DND-41 (cell line): ENCODE measurements at regions not wholly inside any gene's neighbourhood (a gene's known extent, or its start where the extent isn't known, plus 50 kb on each side); places are given as distances from the start of the nearest gene placed in this dataset.

ENCODE experiments used
- ATAC-seq: fragments of 200-7000 bp; cut with Tn5 transposase; 3 replicates; pipeline ENCODE4 v1.9.1; 2021; ENCODE audit warnings: low read depth; ENCODE audit not compliant: insufficient read depth
- DNase-seq: peaks from one replicate; pipeline ENCODE4 v3.0.0-alpha.2; 2020
- H2AFZ ChIP-seq: 2 replicates; pipeline ENCODE4 v1.6.0; 2012; ENCODE audit warnings: low read depth, low read length
- H3K27ac ChIP-seq: 2 replicates; pipeline ENCODE4 v1.5.1; 2012; ENCODE audit warnings: low read length, inconsistent platforms
- H3K27me3 ChIP-seq: fragments of 200-600 bp; sonication (generic); 2 replicates; pipeline ENCODE4 v1.6.0; 2012; ENCODE audit warnings: low read length, mild to moderate bottlenecking, inconsistent platforms; ENCODE audit not compliant: insufficient read depth, poor library complexity
- H3K36me3 ChIP-seq: 2 replicates; pipeline ENCODE4 v1.5.1; 2012; ENCODE audit warnings: low read length, inconsistent platforms; ENCODE audit not compliant: insufficient read depth
- H3K4me1 ChIP-seq: 2 replicates; pipeline ENCODE4 v1.5.1; 2012; ENCODE audit warnings: mild to moderate bottlenecking, low read length; ENCODE audit not compliant: insufficient read depth
- H3K4me2 ChIP-seq: 2 replicates; pipeline ENCODE4 v1.6.0; 2012; ENCODE audit warnings: mild to moderate bottlenecking, moderate library complexity, low read length, inconsistent platforms; ENCODE audit not compliant: insufficient read depth
- H3K4me3 ChIP-seq, 2 experiments: fragments of 200-600 bp in 1 of 2; shearing (Covaris generic) in 1 of 2; 2 replicates each; pipeline ENCODE4 v1.5.1; 2012 to 2016; ENCODE audit warnings: inconsistent platforms in 2 of 2, low read length in 2 of 2, mild to moderate bottlenecking in 2 of 2, low read depth in 1 of 2, moderate library complexity in 1 of 2
- H3K79me2 ChIP-seq: 2 replicates; pipeline ENCODE4 v1.6.0; 2012; ENCODE audit warnings: low read length, inconsistent platforms; ENCODE audit not compliant: insufficient read depth
- H3K9ac ChIP-seq: 2 replicates; pipeline ENCODE4 v1.6.0; 2012; ENCODE audit warnings: low read depth, mild to moderate bottlenecking, inconsistent platforms, low read length, moderate library complexity
- H3K9me3 ChIP-seq: 2 replicates; pipeline ENCODE4 v1.5.1; 2012; ENCODE audit warnings: low read length, moderate library complexity, mild to moderate bottlenecking, inconsistent platforms; ENCODE audit not compliant: insufficient read depth, severe bottlenecking
- H4K20me1 ChIP-seq: 2 replicates; pipeline ENCODE4 v1.6.0; 2012; ENCODE audit warnings: low read length; ENCODE audit not compliant: insufficient read depth
- EZH2 ChIP-seq: IDR thresholded peaks from 3 replicates; pipeline ENCODE4 v1.6.1; 2012; ENCODE audit warnings: borderline replicate concordance, low read depth, mild to moderate bottlenecking, moderate library complexity, low read length, inconsistent platforms; ENCODE audit not compliant: severe bottlenecking
- TF ChIP-seq, protein P1 (sequence below): IDR thresholded peaks from 2 replicates; pipeline ENCODE4 v1.5.1; 2012; ENCODE audit warnings: borderline replicate concordance, low read length, moderate library complexity, mild to moderate bottlenecking; ENCODE audit not compliant: poor library complexity, severe bottlenecking; ENCODE audit errors: extremely low read depth

DNA sequence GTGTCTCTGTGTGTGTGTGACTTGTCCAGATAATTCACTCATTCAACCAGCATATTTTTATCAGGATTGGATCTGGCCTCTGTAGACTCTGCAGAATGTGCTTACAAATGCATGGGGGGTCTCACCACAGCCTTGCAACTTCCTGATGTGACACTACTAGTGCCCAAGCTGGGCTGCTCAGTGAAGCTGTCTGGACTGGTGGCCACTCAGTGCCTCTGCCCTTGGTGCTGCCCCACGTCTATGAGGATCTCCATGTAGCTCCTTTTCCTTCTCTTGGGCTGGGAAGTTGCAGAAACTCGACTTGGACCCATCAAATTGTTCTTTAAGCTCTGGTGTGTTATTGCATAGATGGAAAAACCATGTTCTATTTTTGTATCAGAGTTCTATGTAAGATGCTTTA, 75.8 kb downstream of the NRN1 start:
- Histone ChIP-seq H4K20me1 (no peaks in the 10 kb centered on the region), H3K4me3 (no peak overlapping the region), H3K36me3 (no peaks in the 10 kb centered on the region), H3K79me2 (no peaks in the 10 kb centered on the region), H3K27me3 (no peaks in the 10 kb centered on the region), H3K9ac (no peak overlapping the region), H3K4me1 (peaks cover 12% of the 10 kb centered on the region), H3K4me2 (no peak overlapping the region), H3K27ac (no peak overlapping the region), H3K9me3 (no peaks in the 10 kb centered on the region), H2AFZ (no peak overlapping the region)
- TF ChIP-seq, protein P1, sequence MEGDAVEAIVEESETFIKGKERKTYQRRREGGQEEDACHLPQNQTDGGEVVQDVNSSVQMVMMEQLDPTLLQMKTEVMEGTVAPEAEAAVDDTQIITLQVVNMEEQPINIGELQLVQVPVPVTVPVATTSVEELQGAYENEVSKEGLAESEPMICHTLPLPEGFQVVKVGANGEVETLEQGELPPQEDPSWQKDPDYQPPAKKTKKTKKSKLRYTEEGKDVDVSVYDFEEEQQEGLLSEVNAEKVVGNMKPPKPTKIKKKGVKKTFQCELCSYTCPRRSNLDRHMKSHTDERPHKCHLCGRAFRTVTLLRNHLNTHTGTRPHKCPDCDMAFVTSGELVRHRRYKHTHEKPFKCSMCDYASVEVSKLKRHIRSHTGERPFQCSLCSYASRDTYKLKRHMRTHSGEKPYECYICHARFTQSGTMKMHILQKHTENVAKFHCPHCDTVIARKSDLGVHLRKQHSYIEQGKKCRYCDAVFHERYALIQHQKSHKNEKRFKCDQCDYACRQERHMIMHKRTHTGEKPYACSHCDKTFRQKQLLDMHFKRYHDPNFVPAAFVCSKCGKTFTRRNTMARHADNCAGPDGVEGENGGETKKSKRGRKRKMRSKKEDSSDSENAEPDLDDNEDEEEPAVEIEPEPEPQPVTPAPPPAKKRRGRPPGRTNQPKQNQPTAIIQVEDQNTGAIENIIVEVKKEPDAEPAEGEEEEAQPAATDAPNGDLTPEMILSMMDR, result no peak
- TF ChIP-seq EZH2, result no peak
- DNase-seq, result no peak
- ATAC-seq, result no peak

DNA sequence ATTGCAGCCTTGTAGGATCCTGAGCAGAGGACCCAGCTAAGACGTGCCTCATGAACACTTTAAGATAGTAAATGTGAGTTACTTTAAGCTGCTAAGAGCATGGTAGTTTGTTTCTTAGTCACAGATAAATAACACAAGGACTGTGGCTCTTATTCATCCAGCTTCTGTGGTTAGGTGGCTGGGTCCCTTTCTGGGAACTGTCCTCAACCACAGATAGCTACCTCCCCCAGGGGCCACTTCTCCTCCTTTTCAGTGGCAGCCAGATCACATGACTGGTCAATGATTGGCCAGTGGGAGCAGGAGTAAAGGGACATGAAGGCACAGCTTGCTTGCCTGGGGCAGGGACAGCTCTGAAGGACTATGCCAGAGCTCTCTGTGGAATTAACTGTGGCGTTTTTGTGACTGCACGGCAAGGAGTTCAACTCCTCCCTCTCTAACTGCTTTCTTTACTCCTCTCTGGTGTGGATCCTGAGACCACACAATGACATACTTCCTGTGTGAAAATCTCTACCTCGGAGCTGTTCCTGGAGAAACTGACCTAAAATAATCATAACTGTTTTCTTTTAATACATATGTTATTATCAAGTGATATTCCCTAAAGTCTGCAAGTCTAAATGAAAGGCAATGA, 76.5 kb downstream of the NRN1 start:
- Histone ChIP-seq H3K4me3 (no peak overlapping the region), H3K4me1 (peaks cover 12% of the 10 kb centered on the region), H3K9ac (no peak overlapping the region), H3K27ac (no peak overlapping the region; the same call in 1 of the 2 replicates), H3K36me3 (no peaks in the 10 kb centered on the region), H2AFZ (no peak overlapping the region), H4K20me1 (no peaks in the 10 kb centered on the region), H3K27me3 (no peaks in the 10 kb centered on the region), H3K9me3 (no peaks in the 10 kb centered on the region), H3K79me2 (no peaks in the 10 kb centered on the region), H3K4me2 (no peak overlapping the region)
- TF ChIP-seq, protein P1, result no peak
- no peak for TF ChIP-seq EZH2
- ATAC-seq (peak; percentile 78), DNase-seq (peak; percentile 31)

DNA sequence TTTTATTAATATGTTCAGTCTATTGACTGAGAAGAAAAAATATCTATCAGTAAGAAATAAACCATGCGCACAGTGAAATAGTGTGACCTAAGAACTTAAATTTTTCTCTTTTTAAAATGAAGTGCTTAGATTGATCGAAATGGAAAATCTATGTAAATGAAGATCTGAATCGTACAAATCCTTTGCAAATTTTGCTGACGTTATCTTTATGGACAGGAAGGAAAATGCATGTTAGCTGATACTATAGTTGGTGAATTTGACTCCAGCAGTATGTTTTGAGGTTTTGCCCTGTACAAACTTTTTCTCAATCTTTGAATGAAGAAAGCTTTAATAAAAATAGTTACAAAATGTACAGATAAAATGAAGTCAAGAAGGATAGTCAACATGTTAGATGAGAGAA, 82.9 kb downstream of the NRN1 start:
- Histone ChIP-seq H3K79me2 (no peaks in the 10 kb centered on the region), H4K20me1 (no peaks in the 10 kb centered on the region), H3K36me3 (no peaks in the 10 kb centered on the region), H2AFZ (no peak overlapping the region), H3K9me3 (no peaks in the 10 kb centered on the region), H3K27me3 (no peaks in the 10 kb centered on the region), H3K27ac (no peak overlapping the region), H3K4me1 (no peaks in the 10 kb centered on the region), H3K9ac (no peak overlapping the region), H3K4me2 (no peak overlapping the region), H3K4me3 (no peak overlapping the region)
- DNase-seq (no peak), ATAC-seq (no peak)
- no peak for TF ChIP-seq EZH2
- TF ChIP-seq, protein P1, result no peak

DNA sequence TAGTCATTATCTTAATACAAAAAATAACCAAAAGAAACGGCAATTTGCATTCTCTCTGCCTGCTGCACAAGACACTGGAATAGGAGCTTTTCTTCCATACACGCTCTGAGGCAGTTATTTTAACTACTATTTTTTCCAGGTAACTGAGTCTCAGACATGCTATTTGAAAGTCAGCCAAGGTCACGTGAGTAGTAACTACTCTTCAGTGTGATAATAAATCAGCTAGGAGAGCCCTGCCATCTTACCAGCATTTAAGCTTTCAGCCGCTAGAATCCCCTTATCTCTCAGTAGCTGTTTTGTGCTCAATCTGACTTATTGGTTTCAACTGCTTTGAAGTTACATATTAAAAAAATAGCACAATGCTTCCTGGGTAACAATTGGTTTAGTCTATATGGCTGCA, 84.5 kb downstream of the NRN1 start:
- H3K4me1 ChIP-seq, result no peaks in the 10 kb centered on the region
- H3K36me3 ChIP-seq, result no peaks in the 10 kb centered on the region
- DNase-seq (no peak), ATAC-seq (no peak)
- no peak overlapping the region for H2AFZ ChIP-seq
- H3K27me3 ChIP-seq, result no peaks in the 10 kb centered on the region
- no peaks in the 10 kb centered on the region for H4K20me1 ChIP-seq
- H3K9ac ChIP-seq, result no peak overlapping the region
- no peak overlapping the region for H3K4me3 ChIP-seq
- TF ChIP-seq, protein P1, result no peak
- TF ChIP-seq EZH2, result no peak
- H3K27ac ChIP-seq, result no peak overlapping the region
- H3K79me2 ChIP-seq, result no peaks in the 10 kb centered on the region
- no peaks in the 10 kb centered on the region for H3K9me3 ChIP-seq
- H3K4me2 ChIP-seq, result no peak overlapping the region
